Duodenal mucosa (tissue), 2 donors: ENCODE measurements at regions not wholly inside any gene's neighbourhood (a gene's known extent, or its start where the extent isn't known, plus 50 kb on each side); places are given as distances from the start of the nearest gene placed in this dataset.

Experiments used
- H3K27ac ChIP-seq: one replicate; pipeline ENCODE4 v1.7.0; 2013; ENCODE audit warnings: low read depth, low read length
- H3K27me3 ChIP-seq, 2 donors: one replicate each; pipeline ENCODE4 v1.7.0; 2013; ENCODE audit warnings: low read length in 2 of 2, control low read depth in 1 of 2; ENCODE audit not compliant: insufficient read depth in 2 of 2, control insufficient read depth in 1 of 2
- H3K36me3 ChIP-seq, 2 donors: one replicate each; pipeline ENCODE4 v1.7.0; 2013; ENCODE audit warnings: low read length in 2 of 2, control low read depth in 1 of 2; ENCODE audit not compliant: insufficient read depth in 2 of 2, control insufficient read depth in 1 of 2
- H3K4me1 ChIP-seq, 2 donors: one replicate each; pipeline ENCODE4 v1.7.0; 2013; ENCODE audit warnings: low read length in 2 of 2, control low read depth in 1 of 2; ENCODE audit not compliant: insufficient read depth in 2 of 2, control insufficient read depth in 1 of 2
- H3K4me3 ChIP-seq, 2 donors: one replicate each; pipeline ENCODE4 v1.7.0; 2013; ENCODE audit warnings: low read length in 2 of 2, low read depth in 1 of 2
- H3K9ac ChIP-seq, 2 donors: one replicate each; pipeline ENCODE4 v1.7.0; 2013; ENCODE audit warnings: low read length in 2 of 2, low read depth in 1 of 2
- H3K9me3 ChIP-seq, 2 donors: one replicate each; pipeline ENCODE4 v1.7.0; 2013; ENCODE audit warnings: low read length in 2 of 2, control low read depth in 1 of 2; ENCODE audit not compliant: control insufficient read depth in 1 of 2

DNA sequence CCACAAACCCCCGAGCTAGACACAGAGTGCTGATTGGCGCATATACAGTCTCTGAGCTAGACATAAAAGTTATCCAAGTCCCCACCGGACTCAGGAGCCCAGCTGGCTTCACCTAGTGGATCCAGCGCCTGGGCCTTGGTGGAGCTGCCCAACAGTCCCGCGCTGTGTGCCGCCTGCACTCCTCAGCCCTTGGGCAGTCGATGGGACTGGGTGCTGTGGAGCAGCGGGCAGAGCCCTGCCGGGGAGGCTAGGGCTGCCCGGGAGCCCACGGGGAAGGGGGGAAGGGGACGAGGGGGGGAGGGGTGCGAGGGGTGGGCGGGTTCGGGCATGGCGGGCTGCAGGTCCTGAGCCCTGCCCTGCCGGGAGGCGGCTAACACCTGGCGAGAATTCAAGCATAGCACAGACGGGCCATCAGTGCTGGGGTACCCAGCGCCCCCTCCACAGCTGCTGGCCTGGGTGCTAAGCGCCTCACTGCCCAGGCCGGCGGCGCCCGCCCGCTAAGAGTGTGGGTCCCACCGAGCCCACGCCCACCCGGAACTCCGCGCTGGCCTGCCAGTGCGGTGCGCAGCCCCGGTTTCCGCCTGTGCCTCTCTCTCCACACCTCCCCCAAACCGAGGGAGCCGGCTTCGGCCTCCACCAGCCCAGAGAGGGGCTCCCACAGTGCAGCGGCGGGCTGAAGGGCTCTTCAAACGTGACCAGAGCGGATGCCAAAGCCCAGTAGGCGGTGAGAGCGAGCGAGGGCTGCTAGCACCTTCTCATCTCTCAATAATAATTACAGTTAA, 391.2 kb upstream of the NUDT12 start:
- Histone ChIP-seq H3K4me1 (no peaks in the 10 kb centered on the region), H3K36me3 (no peaks in the 10 kb centered on the region), H3K27ac (no peak overlapping the region), H3K9me3 (peaks cover 0 to 8% of the 10 kb centered on the region in 2 donors), H3K4me3 (no peak overlapping the region), H3K9ac (no peak overlapping the region), H3K27me3 (no peaks in the 10 kb centered on the region)

DNA sequence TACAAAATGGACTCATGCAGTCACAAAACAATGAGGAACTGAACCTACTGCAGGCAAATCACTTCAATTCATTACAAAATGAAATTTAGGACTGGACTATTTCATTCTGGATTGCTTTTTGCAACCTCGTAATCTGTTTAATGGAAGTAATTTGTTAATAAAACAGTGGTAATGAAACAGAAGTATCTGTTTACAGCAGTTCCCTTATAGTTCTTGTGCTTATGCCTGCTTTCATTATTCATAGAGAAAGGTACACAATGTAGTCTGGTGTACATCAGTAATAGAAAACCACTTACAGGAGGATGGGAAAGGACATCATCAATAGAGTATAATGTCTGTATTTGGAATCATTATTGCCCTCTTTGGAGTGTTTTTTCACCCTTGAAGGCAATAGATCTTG, 389.2 kb upstream of the NUDT12 start:
- no peaks in the 10 kb centered on the region for H3K36me3 ChIP-seq
- peaks cover 0 to 5% of the 10 kb centered on the region in 2 donors for H3K9me3 ChIP-seq
- no peak overlapping the region for H3K9ac ChIP-seq
- no peaks in the 10 kb centered on the region for H3K4me1 ChIP-seq
- H3K27ac ChIP-seq: no peak overlapping the region
- H3K4me3 ChIP-seq: no peak overlapping the region
- H3K27me3 ChIP-seq: no peaks in the 10 kb centered on the region

DNA sequence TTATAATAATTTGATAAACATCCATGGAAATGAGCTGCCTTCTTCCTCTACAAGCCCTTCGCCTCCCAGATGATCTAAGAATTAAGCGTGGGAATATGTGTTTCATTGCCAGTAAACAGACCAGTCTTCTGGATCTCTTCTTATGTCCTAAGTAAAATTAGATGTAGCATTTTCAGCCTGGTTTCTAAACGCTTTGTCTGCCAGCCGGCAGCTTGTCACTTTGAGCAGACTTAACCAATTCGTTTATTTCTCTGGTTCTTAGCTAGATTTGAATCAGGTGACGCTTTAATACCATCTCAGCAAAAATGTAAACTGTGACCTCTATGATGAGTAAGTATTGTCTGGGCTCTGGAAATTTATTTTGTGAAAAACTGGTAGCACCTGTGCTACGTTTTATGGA, 380.6 kb upstream of the NUDT12 start:
- no peaks in the 10 kb centered on the region for H3K36me3 ChIP-seq
- H3K9ac ChIP-seq: no peak overlapping the region
- no peak overlapping the region for H3K4me3 ChIP-seq
- H3K27ac ChIP-seq: no peak overlapping the region
- H3K9me3 ChIP-seq: no peaks in the 10 kb centered on the region
- H3K4me1 ChIP-seq: no peaks in the 10 kb centered on the region
- H3K27me3 ChIP-seq: no peaks in the 10 kb centered on the region

DNA sequence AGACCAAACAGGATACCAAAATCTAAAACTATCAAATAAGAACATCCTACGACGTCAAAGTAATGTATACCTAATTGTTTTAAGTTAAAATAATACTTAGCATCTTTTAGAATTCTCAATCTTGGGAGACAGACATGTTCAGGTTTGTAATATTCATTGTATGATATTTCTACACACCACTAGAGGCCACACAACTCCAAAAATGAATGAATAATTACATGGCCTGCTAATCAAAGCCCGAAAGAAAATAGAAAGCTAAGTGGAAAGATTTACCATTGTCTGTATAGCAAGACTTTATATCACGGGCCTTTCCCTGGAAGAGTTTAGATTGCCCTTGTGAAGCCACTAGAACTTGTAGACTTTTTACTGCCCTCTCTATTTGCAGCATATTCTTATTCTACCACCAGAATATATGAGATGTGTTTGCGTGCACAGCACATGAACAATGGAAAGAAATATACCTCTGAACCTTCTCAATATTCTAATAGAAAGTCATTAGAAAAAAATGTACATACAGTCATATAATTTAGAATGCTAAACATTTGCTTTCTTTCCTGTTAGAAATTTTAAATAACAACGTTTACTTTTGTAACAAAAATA, 380.1 kb upstream of the NUDT12 start:
- Histone ChIP-seq H3K36me3 (no peaks in the 10 kb centered on the region), H3K27ac (no peak overlapping the region), H3K4me1 (no peaks in the 10 kb centered on the region), H3K4me3 (no peak overlapping the region), H3K9me3 (no peaks in the 10 kb centered on the region), H3K9ac (no peak overlapping the region), H3K27me3 (no peaks in the 10 kb centered on the region)

DNA sequence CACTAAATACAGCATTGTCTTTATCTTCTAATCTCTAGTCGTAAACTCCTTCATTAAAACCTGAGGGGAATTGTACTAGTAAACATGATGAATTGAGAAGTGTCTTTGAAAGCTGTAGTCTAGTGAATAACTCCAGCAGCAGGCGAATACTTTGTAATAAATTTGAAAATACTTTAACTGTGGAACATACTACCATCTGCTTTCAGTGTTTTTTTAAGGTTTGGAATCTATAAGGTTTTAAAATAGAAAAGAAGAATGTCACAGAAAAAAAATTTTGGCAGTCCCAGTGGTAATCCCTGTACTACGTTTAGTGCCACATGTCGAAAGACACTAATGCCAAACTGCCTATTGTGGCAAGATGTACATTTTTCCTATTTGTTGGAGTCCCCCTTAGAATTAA, 379.0 kb upstream of the NUDT12 start:
- Histone ChIP-seq H3K27ac (no peak overlapping the region), H3K4me1 (no peaks in the 10 kb centered on the region), H3K36me3 (no peaks in the 10 kb centered on the region), H3K9ac (no peak overlapping the region), H3K9me3 (no peaks in the 10 kb centered on the region), H3K27me3 (no peaks in the 10 kb centered on the region), H3K4me3 (no peak overlapping the region)

DNA sequence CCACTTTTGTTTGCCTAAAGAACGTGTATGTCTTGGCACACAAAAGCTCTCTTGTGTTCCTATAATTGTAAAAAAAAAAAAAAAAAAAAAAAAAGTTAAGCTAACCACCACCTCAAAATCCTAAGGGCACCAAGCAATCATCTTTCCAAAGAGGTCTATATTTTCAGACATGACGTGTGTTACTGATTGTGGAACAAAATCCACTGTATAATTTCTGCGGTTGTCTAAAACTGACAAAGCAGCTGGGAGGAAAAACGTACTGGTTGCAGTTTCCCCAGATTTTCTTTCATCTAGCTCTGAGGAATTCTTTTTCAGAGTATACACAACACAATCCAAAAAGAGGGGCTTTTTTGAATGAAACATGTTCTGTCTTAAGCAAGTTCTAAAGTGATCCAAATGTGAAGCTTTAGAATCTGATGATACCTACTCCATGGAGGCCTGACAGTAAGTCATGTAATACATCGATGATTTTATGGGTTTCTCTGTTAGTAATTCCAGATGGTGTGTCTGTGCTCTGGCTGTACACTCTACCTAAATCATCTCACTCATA, 375.6 kb upstream of the NUDT12 start:
- no peaks in the 10 kb centered on the region for H3K4me1 ChIP-seq
- no peak overlapping the region for H3K4me3 ChIP-seq
- no peak overlapping the region for H3K27ac ChIP-seq
- H3K9ac ChIP-seq: no peak overlapping the region
- no peaks in the 10 kb centered on the region for H3K27me3 ChIP-seq
- H3K36me3 ChIP-seq: no peaks in the 10 kb centered on the region
- no peaks in the 10 kb centered on the region for H3K9me3 ChIP-seq

DNA sequence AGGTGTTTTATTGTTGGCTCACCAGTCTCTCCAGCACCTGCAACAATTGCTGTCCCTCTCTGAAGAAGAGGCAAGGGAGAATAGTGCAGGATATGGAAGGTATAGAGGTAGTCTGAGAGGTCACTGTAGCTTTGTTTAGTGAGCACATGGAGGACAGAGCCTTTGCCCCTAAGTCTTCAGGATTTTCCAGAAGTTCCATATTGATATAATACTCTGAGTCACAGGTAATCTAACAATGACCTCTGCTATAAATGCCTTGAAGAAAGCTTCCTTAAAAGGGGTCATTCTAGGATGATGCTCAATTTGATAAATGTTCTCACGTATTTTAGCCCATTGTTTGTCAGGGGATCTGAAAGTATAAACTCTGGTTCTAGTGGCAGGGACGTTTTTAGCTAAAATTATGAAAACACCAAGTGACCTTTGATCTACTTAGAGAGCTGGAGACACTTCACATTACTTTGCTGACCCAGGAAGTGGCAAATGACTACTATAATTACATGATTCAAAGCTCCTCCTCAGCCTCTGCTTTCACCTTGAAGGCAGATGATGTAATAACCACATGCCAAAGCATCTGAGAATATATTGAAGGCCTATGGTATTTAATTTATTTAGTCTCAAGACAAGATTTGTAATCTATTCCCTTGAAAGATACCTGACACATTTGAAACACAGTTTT, 366.9 kb upstream of the NUDT12 start:
- Histone ChIP-seq H3K4me3 (no peak overlapping the region), H3K4me1 (no peaks in the 10 kb centered on the region), H3K27ac (no peak overlapping the region), H3K36me3 (no peaks in the 10 kb centered on the region), H3K9ac (no peak overlapping the region), H3K27me3 (no peaks in the 10 kb centered on the region), H3K9me3 (peaks cover 0 to 2% of the 10 kb centered on the region in 2 donors)

DNA sequence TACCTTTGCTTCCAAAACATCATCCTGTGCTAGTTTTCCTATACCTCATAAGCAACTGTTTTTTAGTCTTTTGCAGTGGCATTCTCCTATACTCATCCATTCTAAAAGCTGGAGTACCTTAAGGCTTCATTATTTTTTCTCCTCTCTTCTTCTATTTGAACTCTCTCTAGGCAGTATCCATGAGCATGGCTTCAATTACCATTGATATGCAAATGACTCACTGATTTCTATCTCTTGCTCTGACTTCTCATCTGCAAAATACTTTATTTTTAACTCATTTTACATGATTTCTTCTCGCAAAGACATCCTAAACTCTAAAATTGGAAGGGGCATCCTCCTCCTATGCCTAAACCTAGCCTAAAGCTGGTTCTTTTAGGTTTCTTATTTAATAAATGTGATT, 365.1 kb upstream of the NUDT12 start:
- no peaks in the 10 kb centered on the region for H3K4me1 ChIP-seq
- no peaks in the 10 kb centered on the region for H3K27me3 ChIP-seq
- H3K4me3 ChIP-seq: no peak overlapping the region
- no peak overlapping the region for H3K9ac ChIP-seq
- H3K27ac ChIP-seq: no peak overlapping the region
- peaks cover 0 to 2% of the 10 kb centered on the region in 2 donors for H3K9me3 ChIP-seq
- no peaks in the 10 kb centered on the region for H3K36me3 ChIP-seq

DNA sequence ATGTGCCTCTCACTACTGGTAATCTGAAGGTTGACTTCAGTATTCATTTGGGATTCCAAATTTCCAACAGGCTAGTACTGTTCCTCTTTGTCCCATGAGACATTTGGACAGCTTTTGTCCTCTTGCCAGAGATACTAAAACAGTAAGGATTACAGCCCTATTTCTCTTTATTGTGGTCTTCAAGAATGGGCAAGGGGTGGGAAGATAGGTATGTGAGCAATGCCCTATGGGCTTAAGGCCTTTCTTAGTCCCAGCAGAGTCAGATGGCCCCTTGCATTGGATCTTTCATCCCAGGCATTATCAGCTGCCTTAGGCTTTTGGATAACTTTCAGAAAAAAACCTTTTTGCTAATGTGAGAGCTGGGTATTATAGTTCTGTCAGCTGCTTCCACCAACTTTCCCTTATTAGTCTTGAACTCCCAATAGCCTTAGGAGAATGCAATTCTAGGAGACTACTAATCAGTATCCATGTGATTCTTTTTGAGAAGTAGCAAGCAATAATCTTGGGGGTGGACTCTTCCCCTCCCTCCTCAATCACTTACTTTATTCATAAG, 361.1 kb upstream of the NUDT12 start:
- Histone ChIP-seq H3K36me3 (no peaks in the 10 kb centered on the region), H3K4me3 (no peak overlapping the region), H3K27ac (no peak overlapping the region), H3K9me3 (peaks cover 0 to 2% of the 10 kb centered on the region in 2 donors), H3K4me1 (no peaks in the 10 kb centered on the region), H3K27me3 (no peaks in the 10 kb centered on the region), H3K9ac (no peak overlapping the region)

DNA sequence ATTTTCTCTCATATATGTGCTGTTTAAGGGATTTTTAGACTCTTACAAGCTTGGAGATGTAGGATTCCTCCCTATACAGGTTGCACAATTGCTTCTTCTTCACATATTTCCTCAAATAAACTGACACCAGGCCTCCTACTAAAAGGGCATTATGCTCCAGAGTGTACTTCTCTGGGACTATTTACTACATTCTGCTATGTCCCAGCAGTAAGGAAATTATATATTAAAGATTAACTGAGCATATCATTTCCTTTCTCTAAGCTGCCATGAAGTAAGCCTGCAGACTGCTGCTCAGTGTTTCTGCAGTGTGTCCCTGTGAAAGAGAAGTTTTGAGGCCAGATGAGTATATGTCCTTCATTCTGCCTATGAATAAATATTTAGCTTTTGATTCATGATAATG, 356.9 kb upstream of the NUDT12 start:
- H3K9ac ChIP-seq: no peak overlapping the region
- no peaks in the 10 kb centered on the region for H3K4me1 ChIP-seq
- H3K27ac ChIP-seq: no peak overlapping the region

More for the DNA sequence above, 356.9 kb upstream of the NUDT12 start:
- Histone ChIP-seq H3K36me3 (no peaks in the 10 kb centered on the region), H3K4me3 (no peak overlapping the region), H3K27me3 (no peaks in the 10 kb centered on the region), H3K9me3 (no peaks in the 10 kb centered on the region)
